HEK293T (cell line): ENCODE measurements at regions not wholly inside any gene's neighbourhood (a gene's known extent, or its start where the extent isn't known, plus 50 kb on each side); places are given as distances from the start of the nearest gene placed in this dataset.
"Not testable (repeated sequence)": the region's sequence is repeated elsewhere in the genome, so short reads cannot be mapped to it uniquely, and the experiment has no call there.

Experiments used
- ELF4 ChIP-seq: fragments of 450-650 bp; IDR thresholded peaks from 2 replicates; pipeline ENCODE4 v1.6.1; 2017; ENCODE audit warnings: antibody characterized with exemption
- SP1 ChIP-seq: fragments of 450-650 bp; IDR thresholded peaks from 2 replicates; pipeline ENCODE4 v1.6.1; 2017
- ZNF384 ChIP-seq: fragments of 450-650 bp; IDR thresholded peaks from 2 replicates; pipeline ENCODE4 v1.6.1; 2016

DNA sequence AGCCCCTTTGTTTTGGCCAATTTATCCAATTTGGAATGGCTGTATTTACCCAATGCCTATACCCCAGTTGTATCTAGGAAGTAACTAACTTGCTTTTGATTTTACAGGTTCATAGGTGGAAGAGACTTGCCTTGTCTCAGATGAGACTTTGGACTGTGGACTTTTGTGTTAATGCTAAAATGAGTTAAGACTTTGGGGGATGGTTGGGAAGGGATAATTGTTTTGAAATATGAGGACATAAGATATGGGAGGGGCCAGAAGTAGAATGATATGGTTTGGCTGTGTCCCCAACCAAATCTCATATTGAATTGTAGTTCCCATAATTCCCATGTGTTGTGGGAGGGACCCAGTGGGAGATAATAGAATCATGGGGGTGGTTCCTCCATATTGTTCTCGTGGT, 94.4 kb upstream of the TMEM170B start:
- TF ChIP-seq ZNF384, ELF4, SP1: not testable (repeated sequence)
